Activated CD4-positive, alpha-beta T cell treated with anti-CD3 and anti-CD28 coated beads, Interleukin-2, amount 50 U/mL, for 16 hours (primary cell): ENCODE measurements at regions not wholly inside any gene's neighbourhood (a gene's known extent, or its start where the extent isn't known, plus 50 kb on each side); places are given as distances from the start of the nearest gene placed in this dataset.
"Not testable (repeated sequence)": the region's sequence is repeated elsewhere in the genome, so short reads cannot be mapped to it uniquely, and the experiment has no call there.

Experiments used
- DNase-seq: peaks from one replicate; pipeline ENCODE4 v3.0.0-alpha.2; 2020

- no peak for DNase-seq
These were observed 210.6 kb downstream of the DLL1 start for GRCh38 chr6:170080169-170080827.

GRCh38 chr6:170076466-170077165 is 214.3 kb downstream of the DLL1 start:
- no peak for DNase-seq

- no peak for DNase-seq
These were observed 215.1 kb downstream of the DLL1 start for GRCh38 chr6:170075659-170076223.

DNA sequence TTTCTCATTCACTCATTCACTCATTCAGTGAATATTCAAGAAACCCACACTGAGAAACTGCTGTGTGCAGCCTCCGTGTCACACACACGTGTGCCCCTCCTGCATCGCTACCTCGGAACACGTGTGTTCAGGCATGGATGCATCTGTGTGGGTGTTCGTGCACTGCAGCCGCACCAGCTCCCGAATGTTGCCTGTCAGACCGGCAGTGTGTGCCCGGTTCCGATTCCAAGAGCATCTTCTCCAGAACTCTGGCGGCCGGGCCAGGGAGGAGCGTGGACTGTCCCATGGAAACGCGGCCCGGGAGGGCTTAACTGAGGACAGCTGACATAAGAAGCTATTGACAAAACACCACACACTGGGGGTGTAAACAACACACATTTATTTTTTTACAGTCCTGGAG is 216.0 kb downstream of the DLL1 start:
- no peak for DNase-seq

DNA sequence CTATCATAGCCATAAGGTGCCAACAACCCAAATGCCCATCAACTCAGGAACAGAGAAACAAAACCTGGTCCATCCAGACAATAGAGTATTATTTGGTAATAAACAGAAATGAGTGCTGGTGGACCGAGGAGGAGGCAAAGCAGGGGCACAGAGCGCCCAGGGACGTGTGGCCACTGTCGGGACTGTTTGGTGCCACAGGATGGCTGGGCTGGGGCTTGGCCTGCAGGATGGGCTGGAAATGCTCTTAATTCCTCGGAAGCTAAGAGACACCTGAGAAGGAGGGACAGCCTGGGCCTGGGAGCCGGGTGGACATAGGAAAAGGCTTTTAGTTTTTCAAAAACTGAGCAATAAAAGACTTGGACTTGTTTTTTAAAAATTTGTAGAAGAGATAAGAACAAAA is 216.4 kb downstream of the DLL1 start:
- DNase-seq: no peak

- DNase-seq: no peak
These were observed 217.0 kb downstream of the DLL1 start for GRCh38 chr6:170073846-170074245.

GRCh38 chr6:170072246-170072645 is 218.6 kb downstream of the DLL1 start:
- no peak for DNase-seq

DNA sequence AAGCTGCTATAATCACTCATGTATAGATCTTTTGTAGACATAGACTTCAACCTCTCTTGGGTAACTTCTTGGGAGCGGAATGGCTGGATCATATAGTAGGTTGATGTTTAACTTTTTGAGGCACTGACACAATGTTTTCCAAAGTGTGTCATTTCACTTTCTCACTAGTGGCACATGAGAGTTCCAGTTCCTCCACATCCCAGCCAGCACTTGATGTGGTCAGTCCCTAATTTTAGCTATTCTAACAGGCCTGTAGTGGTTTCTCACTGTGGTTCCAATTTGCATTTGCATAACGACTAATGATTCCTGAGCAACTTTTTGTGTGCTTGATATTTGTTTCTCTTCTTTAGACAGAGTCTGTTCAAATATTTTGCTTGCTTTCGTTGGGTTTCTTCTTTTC is 221.3 kb downstream of the DLL1 start:
- DNase-seq: no peak

DNA sequence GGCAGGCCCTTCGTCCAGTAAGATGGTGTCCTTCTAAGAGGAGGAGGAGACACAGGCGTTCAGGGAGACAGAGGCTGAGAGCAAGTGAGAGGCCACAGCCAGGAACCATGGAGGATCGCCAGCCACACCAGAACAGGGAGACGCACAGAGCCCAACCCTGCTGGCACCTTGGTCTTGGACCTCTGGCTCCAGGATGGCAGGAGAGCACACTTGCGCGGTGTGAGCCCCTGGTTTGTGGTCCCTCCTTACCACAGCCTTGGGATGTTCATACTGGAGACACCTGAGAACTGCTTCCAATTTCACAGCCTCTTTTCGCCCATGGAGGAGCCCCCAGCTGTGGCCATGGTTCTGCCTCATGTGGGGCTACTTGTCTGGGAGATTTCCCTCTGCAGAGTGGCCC is 222.4 kb downstream of the DLL1 start:
- no peak for DNase-seq

- DNase-seq: no peak
These were observed 222.9 kb downstream of the DLL1 start for GRCh38 chr6:170067923-170068360.

- no peak for DNase-seq
These were observed 223.7 kb downstream of the DLL1 start for GRCh38 chr6:170067181-170067641.

DNA sequence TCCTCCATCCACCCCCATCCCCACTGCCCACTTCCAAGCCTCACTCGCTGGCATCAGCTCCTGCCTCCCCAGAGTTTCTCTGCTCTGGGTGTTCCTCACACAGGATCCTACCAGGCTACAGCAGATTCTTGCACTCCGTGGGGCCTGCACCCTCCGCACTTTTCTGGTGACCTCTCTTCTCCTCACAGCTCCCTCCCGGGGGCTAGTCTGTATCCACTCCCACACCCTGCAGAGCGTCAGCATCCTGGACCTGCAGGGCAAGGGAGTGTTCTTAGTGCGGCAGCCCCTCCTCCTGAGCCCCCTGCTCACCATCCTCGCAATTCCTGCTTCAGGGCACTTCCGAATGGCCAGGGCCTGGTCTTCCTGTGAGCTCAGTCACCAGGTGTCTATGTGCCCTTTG is 224.2 kb downstream of the DLL1 start:
- no peak for DNase-seq

DNA sequence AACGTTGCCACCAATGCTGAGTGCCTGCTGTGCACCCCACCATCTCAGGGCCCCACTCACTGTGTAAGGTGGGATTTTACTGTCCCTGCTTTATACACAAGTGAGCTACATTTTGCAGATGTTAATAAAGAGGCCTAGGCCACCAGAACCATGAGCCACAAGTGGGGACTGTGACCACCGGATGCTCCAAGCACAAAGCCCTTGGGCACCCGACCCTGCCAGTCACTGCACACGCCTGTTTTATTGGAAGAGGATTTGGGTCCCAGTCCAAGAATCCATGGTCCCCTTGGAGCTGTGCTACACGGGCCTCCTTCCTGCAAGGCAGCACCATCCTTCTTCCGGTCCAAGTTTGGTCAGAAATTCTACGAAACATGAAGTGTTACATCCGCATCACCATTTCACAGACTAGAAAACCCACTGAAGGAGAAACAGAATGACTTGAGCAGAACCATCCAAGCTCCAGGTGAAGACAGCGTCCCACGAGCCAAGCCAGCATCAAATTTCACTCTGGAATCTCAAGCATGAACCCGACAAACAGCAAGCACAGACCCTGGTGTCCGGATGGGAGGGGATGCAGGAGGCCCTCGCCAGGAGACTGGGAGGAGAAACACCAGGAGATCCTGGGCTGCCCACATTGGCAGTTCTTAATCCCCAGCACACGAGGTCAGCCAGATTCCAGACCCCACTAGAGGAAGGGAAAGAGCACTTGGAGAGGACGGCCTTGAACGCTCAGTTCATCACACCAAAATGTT is 226.9 kb downstream of the DLL1 start:
- no peak for DNase-seq

GRCh38 chr6:170063431-170063830 is 227.4 kb downstream of the DLL1 start:
- DNase-seq: no peak

GRCh38 chr6:170062915-170063241 is 228.0 kb downstream of the DLL1 start:
- DNase-seq: no peak

DNA sequence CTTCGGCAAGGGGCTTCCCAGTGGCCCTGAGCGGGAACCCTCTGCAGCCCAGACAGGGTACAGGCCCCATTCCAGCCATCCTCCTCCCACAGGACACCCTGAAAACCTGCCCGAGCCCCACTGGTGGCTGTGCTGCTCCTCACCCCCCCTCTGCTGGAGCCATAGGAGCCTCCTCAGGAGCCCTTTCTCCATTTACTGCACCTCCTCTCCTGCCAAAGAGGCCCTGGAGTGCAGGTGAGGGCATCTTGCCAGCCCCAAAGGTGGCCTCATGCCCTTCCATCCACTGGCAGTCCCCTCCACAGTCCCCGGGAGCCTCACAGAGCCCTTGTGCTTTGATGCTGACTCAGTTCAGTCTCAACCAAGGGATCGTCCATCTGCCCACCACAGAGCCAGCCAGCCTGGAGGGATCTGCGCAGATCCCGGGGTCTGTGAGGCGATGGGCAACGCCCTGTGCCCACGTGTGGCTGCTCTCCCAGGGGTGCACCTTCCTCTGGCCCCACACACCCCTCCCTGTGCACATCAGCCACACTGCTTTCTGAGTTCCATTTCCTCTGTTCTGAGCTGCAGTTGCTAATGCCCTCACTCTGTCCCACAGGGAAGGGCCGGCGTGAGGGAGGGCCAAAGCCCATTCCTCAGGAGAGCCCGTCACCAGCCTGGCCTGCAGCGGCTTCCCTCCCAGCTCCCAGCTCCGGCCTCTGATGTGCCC is 228.5 kb downstream of the DLL1 start:
- no peak for DNase-seq

GRCh38 chr6:170058878-170059485 is 231.9 kb downstream of the DLL1 start:
- DNase-seq: no peak

- DNase-seq: no peak
These were observed 232.7 kb downstream of the DLL1 start for GRCh38 chr6:170057961-170058877.

GRCh38 chr6:170057034-170057734 is 233.7 kb downstream of the DLL1 start:
- no peak for DNase-seq

GRCh38 chr6:170056278-170056711 is 234.6 kb downstream of the DLL1 start:
- DNase-seq: no peak

DNA sequence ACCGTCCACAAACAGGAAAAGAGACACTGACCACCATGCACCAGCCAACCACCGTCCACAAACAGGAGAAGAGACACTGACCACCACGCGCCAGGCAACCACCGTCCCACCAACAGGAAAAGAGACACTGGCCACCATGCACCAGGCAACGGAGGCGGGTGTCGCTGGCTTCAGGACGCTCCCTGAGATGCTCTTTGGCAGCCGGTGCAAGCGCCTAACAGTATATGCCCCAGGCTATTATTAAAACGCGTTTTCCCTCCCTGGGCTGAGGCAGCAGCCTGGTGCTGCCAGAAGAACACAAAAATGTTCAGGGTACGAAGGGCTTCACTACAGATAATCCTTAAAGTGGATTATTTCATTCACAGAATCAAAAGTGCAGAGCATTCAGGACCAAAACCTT is 235.1 kb downstream of the DLL1 start:
- not testable (repeated sequence) for DNase-seq
